ENCODE measurements at regions not wholly inside any gene's neighbourhood (a gene's known extent, or its start where the extent isn't known, plus 50 kb on each side); places are given as distances from the start of the nearest gene placed in this dataset.

DNA sequence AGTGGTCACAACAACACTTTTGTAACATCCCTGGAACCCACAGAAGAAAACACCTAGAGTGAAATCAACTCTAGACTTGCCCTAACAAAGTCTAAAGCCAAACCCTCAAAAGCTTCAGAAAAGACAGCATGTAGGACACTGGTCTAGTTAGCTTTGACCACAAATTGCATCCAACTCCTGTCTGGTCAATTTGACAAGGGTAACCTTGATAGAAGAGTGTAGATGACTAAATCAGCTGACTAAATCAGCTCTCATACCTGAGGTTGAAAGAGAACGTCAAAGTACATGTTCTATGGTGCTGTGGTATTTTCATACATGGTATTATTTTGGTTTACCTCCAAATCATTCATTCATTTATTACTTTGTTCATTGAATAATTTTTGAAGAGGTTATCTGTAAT, 272.8 kb downstream of the KLF5 start:
- in situ Hi-C loops (cut with MboI; ENCODE audit: low pct_unique_long_range_greater_than_20kb in 2 of 9, low sequenced_read_pairs in 9 of 9, unreplicated experiment in 9 of 9) = no loop called here
- Histone ChIP-seq H3K27ac (no peak overlapping the region), H3K4me1 (replicated peaks in 1 of 2) (no peaks in the 10 kb centered on the region), H3K4me3 (no peak overlapping the region)
- 89 to 100% (median 100%) methylated on average over 1 of the region's 1 CpG; no CpG with 5 or more reads in 4 of the 10 experiments for WGBS, 10 experiments
- ATAC-seq (replicated peaks in 6 of 8) = no peak

DNA sequence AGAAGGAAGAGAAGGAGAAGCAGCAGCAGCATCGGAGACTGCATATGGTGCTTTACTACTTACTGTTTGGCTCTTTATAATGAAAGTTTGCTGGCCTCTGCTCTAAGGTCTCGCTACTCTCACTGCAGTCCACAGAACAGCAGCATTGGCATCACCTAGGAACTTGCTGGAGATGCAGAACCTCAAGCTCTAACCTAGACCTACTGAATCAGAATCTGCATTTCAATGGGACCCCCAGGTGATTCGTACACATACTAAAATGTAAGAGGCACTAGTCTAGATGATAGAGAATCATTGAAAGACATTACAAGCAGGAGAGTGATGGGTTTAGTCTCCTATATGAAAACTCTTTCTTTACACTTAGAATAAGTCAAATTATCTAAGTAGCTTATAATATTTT, 270.6 kb downstream of the KLF5 start:
- ATAC-seq (replicated peaks in 6 of 8) = no peak
- in situ Hi-C loops (cut with MboI; ENCODE audit: low pct_unique_long_range_greater_than_20kb in 2 of 9, low sequenced_read_pairs in 9 of 9, unreplicated experiment in 9 of 9) = no loop called here
- Histone ChIP-seq H3K4me1 (replicated peaks in 1 of 2) (no peaks in the 10 kb centered on the region), H3K4me3 (no peak overlapping the region), H3K27ac (no peak overlapping the region)
- 47 to 100% (median 82%) methylated on average over 1 to 3 of the region's 3 CpGs; no CpG with 5 or more reads in 2 of the 10 experiments for WGBS, 10 experiments

DNA sequence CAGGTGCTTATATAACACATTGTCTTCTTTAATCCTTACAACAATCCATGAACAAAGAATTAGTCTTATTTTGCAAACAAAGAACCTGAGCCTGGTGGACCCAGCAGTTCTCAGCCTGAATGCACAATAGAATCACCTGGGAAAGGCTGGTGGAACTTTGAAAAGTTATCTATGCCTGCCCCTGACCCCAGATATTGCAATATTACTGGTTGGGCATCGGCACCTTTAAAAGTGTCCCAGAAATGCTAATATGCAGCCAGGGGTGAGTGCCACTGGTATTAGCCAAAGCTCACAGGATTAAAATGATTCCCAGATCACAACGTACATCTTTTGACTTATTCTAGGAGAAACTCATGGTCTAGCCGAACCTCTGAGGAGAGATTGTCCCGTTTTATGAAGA, 268.8 kb downstream of the KLF5 start:
- WGBS, 10 experiments = 63 to 100% (median 93%) methylated on average over 1 to 4 of the region's 4 CpGs; no CpG with 5 or more reads in 2 of the 10 experiments
- H3K4me3 ChIP-seq = no peak overlapping the region
- H3K27ac ChIP-seq = no peak overlapping the region
- no peaks in the 10 kb centered on the region for H3K4me1 ChIP-seq (replicated peaks in 1 of 2)
- in situ Hi-C loops (cut with MboI; ENCODE audit: low pct_unique_long_range_greater_than_20kb in 2 of 9, low sequenced_read_pairs in 9 of 9, unreplicated experiment in 9 of 9) = no loop called here
- no peak for ATAC-seq (replicated peaks in 6 of 8)

DNA sequence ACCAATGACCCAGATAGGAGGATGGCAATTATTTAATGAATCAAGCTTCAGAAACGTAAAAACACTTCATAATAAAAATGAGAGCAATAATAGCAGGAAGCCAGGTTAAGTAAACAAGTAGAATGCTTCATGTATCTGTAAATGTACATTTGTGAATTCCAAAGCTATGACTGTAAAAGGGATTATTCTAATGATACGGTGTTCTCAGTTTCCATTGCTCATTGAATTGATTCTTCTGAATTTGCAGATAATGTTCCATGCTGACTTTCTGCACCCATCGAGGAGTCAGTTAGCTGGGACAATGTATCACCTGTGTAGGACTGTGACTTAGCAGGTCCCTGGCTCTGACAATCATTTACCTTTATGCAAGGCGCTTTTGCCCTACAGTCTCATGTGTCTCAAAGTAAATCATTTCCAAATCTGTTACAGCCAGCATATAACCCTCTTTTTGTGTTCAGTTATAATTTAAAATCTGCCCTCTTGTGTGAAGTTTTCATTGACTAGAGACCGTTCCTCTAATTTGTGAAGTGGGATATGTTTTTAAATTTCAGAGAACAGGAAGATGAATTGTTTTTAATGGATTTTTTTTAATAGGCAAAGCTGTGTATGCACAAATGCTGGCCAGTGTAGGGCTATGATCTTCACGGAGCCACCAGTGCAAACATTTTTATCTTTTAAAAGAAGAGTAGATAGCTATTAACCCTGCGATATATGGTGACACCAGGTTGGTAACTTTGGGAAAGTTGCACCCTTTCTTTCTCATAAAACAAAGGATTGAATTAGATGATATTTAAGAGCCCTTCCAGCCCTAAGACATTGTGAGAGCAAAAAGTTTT, 267.1 kb downstream of the KLF5 start:
- Histone ChIP-seq H3K4me1 (replicated peaks in 1 of 2) (no peaks in the 10 kb centered on the region), H3K4me3 (no peak overlapping the region), H3K27ac (no peak overlapping the region)
- ATAC-seq (replicated peaks in 6 of 8) = peak in 2 of 8 experiments; percentile 20 to 80
- in situ Hi-C loops (cut with MboI; ENCODE audit: low pct_unique_long_range_greater_than_20kb in 2 of 9, low sequenced_read_pairs in 9 of 9, unreplicated experiment in 9 of 9) = no loop called here
- 25 to 94% (median 78%) methylated on average over 2 to 7 of the region's 7 CpGs for WGBS, 10 experiments

DNA sequence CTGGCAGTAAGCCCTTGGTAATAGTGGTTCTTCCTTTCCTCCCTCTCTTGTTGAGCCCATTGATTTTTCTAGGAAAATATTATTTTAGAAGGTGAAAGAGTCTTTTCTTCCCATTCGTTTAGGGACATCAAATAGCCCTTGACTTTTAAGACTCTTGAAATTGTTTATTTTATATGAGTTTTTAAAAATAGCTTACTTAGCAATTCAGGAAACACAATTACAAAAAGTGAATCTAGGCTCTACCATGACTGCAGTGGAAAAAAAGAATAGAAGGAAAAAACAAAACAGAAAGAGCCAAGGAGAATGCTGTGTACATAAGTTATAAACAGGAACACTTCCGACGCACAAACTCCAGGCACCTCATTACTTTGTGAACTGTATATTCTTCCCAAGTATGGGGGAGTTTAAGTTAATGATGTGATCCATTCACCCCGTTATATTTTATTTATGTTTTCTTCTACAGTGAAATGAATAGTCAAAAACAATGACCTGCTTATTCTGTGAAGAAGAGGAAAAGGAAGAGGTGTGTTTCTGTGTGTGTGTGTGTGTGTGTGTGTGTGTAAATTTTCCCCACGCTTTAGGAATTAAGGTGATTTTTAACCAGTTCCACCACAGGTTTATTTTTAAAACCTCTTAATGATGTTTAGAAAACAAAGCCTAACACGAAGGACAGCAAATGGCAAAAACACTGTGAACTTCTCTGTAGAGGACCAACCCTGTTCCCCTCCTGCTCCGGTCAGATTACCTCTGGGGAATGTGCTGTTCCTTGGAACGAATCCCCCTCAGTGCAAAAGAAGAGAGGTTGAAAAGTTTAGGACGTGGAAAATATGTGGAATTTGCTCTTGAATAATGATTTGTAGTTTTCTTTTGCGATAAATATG, 266.3 kb downstream of the KLF5 start:
- H3K4me1 ChIP-seq (replicated peaks in 1 of 2) = no peaks in the 10 kb centered on the region
- 58 to 94% (median 82%) methylated on average over 4 to 10 of the region's 10 CpGs for WGBS, 10 experiments
- no peak overlapping the region for H3K27ac ChIP-seq
- in situ Hi-C loops (cut with MboI; ENCODE audit: low pct_unique_long_range_greater_than_20kb in 2 of 9, low sequenced_read_pairs in 9 of 9, unreplicated experiment in 9 of 9) = no loop called here
- peak in 1 of 8 experiments; percentile 52 for ATAC-seq (replicated peaks in 6 of 8)
- no peak overlapping the region for H3K4me3 ChIP-seq

DNA sequence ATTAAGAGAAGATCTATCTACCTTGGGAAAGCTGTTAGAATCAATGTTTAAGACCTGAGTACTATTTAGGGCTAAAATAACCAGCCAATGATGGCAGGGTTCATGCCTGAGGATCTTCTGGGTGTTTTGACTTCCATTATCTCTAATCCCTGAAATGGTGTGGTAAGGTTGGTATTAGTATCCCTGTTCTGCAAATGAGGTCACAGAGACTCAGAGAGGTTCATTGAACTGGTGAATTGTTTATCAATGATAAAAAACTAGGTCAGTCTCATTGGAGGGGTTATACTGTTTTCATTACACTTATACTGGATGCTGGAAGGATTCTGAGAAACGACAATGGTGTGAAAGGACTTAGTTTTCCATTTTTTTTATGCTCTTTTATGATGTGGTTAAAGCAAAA, 264.8 kb downstream of the KLF5 start:
- no peak overlapping the region for H3K27ac ChIP-seq
- no peaks in the 10 kb centered on the region for H3K4me1 ChIP-seq (replicated peaks in 1 of 2)
- no peak overlapping the region for H3K4me3 ChIP-seq
- ATAC-seq (replicated peaks in 6 of 8) = no peak
- WGBS, 10 experiments = 0 to 67% (median 42%) methylated on average over 1 of the region's 1 CpG; no CpG with 5 or more reads in 4 of the 10 experiments
- in situ Hi-C loops (cut with MboI; ENCODE audit: low pct_unique_long_range_greater_than_20kb in 2 of 9, low sequenced_read_pairs in 9 of 9, unreplicated experiment in 9 of 9) = no loop called here

DNA sequence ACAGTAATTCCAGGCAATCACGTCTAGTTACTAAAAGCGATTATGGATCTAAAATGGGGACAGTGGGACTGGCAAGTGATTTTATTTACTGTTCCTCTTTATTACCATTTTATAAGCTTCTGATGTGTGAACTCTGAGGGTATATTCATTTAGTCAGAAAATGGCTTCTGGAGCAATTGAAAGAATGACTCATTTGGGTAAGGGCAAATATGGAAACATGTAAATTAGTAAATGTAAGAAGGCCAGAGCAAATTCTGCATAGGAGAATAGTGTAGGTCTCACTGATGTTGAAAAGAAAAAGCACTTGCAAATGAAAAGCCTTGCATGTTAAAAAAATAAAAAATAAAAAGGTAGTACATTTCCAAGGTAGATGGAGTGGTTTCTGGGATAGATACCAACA, 262.2 kb downstream of the KLF5 start:
- ATAC-seq (replicated peaks in 6 of 8) = peak in 3 of 8 experiments; percentile 53 to 72 (median 64)
- Histone ChIP-seq H3K4me3 (no peak overlapping the region), H3K27ac (no peak overlapping the region), H3K4me1 (replicated peaks in 1 of 2) (no peaks in the 10 kb centered on the region)
- in situ Hi-C loops (cut with MboI; ENCODE audit: low pct_unique_long_range_greater_than_20kb in 2 of 9, low sequenced_read_pairs in 9 of 9, unreplicated experiment in 9 of 9) = no loop called here
- 47 to 100% (median 94%) methylated on average over 2 of the region's 2 CpGs; no CpG with 5 or more reads in 3 of the 10 experiments for WGBS, 10 experiments

DNA sequence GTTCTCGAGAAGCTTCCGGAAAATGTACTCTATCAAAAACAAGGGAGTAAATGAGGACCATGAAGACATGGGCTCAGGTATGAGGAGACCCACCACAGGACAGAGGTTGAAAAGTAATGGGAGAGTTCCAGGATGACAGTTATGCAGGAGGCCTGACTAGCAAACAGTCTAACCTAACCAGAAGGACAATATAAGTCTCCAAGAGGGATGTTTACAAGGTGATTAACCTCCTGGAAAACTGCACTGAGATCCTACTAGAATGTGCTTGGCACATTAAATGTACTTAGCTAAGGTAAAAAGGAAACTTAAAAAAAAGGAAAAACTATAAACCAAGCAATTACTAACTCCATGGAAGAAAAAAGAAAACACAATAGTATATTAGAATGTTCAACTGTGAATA, 258.3 kb downstream of the KLF5 start:
- ATAC-seq (replicated peaks in 6 of 8) = no peak

DNA sequence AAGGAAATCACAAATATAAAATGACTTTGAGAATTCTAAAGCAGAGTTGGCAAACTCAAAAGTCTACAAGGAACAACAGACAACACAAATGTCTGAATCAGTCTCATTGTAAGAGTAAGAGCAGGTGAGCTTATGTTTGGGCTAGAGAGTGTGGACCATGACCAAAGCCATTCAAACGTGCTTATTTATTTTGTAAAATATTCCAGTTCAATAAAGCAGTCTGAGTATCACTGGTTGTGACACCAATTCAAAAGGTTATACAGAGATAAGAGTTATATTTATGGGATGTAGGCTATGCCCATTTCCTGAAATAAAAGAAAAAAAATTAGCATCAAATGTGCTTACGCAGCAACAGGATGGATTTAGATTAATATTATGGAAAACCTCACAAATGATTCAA, 251.6 kb downstream of the KLF5 start:
- H3K27ac ChIP-seq = no peak overlapping the region
- ATAC-seq (replicated peaks in 6 of 8) = no peak
- no peaks in the 10 kb centered on the region for H3K4me1 ChIP-seq (replicated peaks in 1 of 2)
- no peak overlapping the region for H3K4me3 ChIP-seq
- 29 to 100% (median 81%) methylated on average over 1 to 2 of the region's 2 CpGs; no CpG with 5 or more reads in 2 of the 10 experiments for WGBS, 10 experiments
- in situ Hi-C loops (cut with MboI; ENCODE audit: low pct_unique_long_range_greater_than_20kb in 2 of 9, low sequenced_read_pairs in 9 of 9, unreplicated experiment in 9 of 9) = no loop called here

More for the DNA sequence above, 258.3 kb downstream of the KLF5 start:
- in situ Hi-C loops (cut with MboI; ENCODE audit: low pct_unique_long_range_greater_than_20kb in 2 of 9, low sequenced_read_pairs in 9 of 9, unreplicated experiment in 9 of 9) = no loop called here
- 45 to 100% (median 86%) methylated on average over 1 to 2 of the region's 2 CpGs for WGBS, 10 experiments
- Histone ChIP-seq H3K27ac (no peak overlapping the region), H3K4me1 (replicated peaks in 1 of 2) (no peaks in the 10 kb centered on the region), H3K4me3 (no peak overlapping the region)

DNA sequence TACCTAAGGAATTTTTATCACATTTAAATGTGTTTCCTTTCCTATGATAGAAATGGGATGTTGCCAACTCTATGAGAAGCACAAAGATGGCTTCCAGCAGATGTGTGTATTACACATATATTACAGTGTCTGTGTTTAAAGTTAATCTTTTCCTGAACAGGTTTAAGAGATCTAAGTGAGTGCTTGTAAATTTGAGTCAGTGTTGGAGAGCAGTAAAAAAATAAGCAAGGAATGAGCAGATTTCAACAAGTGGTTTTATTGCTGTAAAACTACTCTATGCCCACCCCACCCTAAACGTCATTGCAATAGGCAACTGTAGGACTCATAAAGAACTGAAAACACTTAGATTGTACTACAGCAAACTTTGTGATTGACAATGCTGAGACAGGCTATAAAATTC, 248.7 kb downstream of the KLF5 start:
- peak in 1 of 8 experiments; percentile 38 for ATAC-seq (replicated peaks in 6 of 8)
- 0 to 100% (median 100%) methylated on average over 1 of the region's 1 CpG; no CpG with 5 or more reads in 5 of the 10 experiments for WGBS, 10 experiments
- in situ Hi-C loops (cut with MboI; ENCODE audit: low pct_unique_long_range_greater_than_20kb in 2 of 9, low sequenced_read_pairs in 9 of 9, unreplicated experiment in 9 of 9) = no loop called here

DNA sequence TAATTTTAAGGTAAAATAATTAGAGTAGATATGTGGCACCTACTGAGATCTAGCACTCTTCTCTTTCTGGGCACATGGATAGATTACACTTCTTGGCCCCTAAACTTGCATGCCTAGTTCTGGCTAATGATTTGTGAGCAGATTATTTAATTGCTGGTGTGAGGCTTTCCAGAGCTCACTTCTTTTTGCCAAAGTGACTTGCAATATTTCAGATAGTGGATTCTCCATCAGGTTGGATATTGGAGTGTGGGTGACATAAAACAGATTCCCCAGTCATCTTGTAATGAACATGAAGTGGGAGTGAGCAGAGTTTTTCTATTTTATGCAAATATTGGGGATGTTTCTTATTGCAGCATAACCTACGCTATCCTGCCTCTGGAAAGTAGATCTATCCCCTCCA, 247.9 kb downstream of the KLF5 start:
- no peaks in the 10 kb centered on the region for H3K4me1 ChIP-seq (replicated peaks in 1 of 2)
- in situ Hi-C loops (cut with MboI; ENCODE audit: low pct_unique_long_range_greater_than_20kb in 2 of 9, low sequenced_read_pairs in 9 of 9, unreplicated experiment in 9 of 9) = no loop called here
- 80 to 100% (median 90%) methylated on average over 1 of the region's 1 CpG; no CpG with 5 or more reads in 6 of the 10 experiments for WGBS, 10 experiments
- H3K27ac ChIP-seq = no peak overlapping the region
- no peak overlapping the region for H3K4me3 ChIP-seq
- no peak for ATAC-seq (replicated peaks in 6 of 8)

More for the DNA sequence above, 248.7 kb downstream of the KLF5 start:
- H3K27ac ChIP-seq = no peak overlapping the region
- no peak overlapping the region for H3K4me3 ChIP-seq
- no peaks in the 10 kb centered on the region for H3K4me1 ChIP-seq (replicated peaks in 1 of 2)

DNA sequence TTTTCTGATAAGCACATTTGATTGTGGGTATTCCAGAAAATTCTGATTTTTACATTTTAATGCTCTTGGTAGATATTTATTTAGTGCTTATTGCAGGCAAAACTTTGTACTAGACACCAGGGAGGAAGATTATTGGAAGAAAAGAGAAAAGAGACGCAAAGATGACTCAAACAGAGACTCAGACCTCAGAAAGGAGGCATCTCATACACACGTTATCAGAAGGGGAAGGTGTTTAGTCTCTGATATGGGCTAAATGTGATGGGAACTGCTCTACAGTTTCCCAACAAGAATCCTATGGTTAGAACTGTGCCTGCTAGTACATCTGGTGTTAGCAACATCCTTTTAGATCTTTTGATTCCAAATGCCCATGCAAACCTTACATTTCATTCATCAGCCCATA, 245.6 kb downstream of the KLF5 start:
- 44 to 100% (median 83%) methylated on average over 1 to 2 of the region's 2 CpGs; no CpG with 5 or more reads in 3 of the 10 experiments for WGBS, 10 experiments
- no peak for ATAC-seq (replicated peaks in 6 of 8)
- no peak overlapping the region for H3K27ac ChIP-seq
- in situ Hi-C loops (cut with MboI; ENCODE audit: low pct_unique_long_range_greater_than_20kb in 2 of 9, low sequenced_read_pairs in 9 of 9, unreplicated experiment in 9 of 9) = no loop called here
- no peak overlapping the region for H3K4me3 ChIP-seq
- H3K4me1 ChIP-seq (replicated peaks in 1 of 2) = no peaks in the 10 kb centered on the region

DNA sequence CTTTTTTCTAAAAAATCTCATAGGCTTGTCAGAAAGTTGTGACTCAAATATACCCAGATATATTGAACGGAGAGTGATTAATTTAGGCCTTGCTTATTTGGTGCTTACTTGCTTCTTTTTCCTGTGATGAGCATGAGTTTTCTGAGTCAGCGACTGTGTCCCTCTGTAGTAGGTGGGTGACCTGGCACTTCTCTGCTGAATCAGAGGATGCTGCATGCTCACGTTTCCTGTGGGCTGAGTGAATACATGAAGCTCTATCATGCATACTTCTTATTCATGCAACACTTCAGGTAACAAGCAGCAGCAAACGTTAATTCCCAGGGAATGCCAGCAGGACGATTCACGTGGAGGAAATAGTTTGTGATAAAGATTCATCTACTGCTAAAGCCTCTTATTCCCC, 245.0 kb downstream of the KLF5 start:
- in situ Hi-C loops (cut with MboI; ENCODE audit: low pct_unique_long_range_greater_than_20kb in 2 of 9, low sequenced_read_pairs in 9 of 9, unreplicated experiment in 9 of 9) = no loop called here
- Histone ChIP-seq H3K4me1 (replicated peaks in 1 of 2) (no peaks in the 10 kb centered on the region), H3K4me3 (no peak overlapping the region), H3K27ac (no peak overlapping the region)
- 10 to 94% (median 48%) methylated on average over 1 to 6 of the region's 6 CpGs; no CpG with 5 or more reads in 1 of the 10 experiments for WGBS, 10 experiments
- peak in 1 of 8 experiments; percentile 59 for ATAC-seq (replicated peaks in 6 of 8)
